DMS79 treated with DMSO at 0.1 percent for 48 hours (cell line): ENCODE measurements at regions not wholly inside any gene's neighbourhood (a gene's known extent, or its start where the extent isn't known, plus 50 kb on each side); places are given as distances from the start of the nearest gene placed in this dataset.

ENCODE experiments used
- DNase-seq: peaks from one replicate; lab custom pipeline; 2025; lab: John Stamatoyannopoulos, UW

DNA sequence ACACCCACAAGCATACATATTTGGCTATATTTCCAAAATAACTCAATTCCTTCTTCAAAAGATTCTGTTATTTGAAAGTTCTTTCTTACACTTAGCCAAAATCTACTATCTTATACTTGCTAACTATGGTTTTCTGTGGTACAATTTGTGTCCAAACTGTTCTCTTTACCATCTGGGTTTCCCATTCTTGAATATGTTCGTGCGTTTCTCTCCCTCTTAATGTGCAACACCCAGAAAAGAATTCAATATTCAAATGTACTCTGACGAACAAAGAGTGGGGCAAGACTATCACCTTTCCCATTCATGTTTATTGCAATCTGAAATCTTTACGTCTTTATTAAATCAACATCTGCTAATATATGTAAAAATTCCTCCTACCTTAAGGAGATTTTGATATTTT, 912.7 kb downstream of the FAT4 start:
- no peak for DNase-seq

DNA sequence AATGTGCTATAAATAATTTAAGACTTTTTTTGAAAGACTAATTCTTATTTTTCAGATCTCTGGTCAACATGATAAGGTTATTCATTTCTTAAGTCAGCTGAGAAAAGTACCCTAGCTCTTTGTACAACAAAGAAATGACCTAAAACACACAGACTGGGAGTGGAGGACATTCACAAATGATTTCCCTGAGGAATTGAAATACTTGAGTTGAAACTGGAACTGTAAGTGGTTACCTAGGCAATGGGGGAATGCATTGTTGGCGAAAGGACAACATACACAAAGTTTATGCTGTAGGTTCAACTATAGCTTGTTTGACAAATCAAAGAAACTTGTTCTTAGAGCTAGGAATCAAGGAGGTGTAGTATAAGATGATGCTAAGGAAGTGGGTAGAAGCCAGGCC, 915.5 kb downstream of the FAT4 start:
- no peak for DNase-seq

DNA sequence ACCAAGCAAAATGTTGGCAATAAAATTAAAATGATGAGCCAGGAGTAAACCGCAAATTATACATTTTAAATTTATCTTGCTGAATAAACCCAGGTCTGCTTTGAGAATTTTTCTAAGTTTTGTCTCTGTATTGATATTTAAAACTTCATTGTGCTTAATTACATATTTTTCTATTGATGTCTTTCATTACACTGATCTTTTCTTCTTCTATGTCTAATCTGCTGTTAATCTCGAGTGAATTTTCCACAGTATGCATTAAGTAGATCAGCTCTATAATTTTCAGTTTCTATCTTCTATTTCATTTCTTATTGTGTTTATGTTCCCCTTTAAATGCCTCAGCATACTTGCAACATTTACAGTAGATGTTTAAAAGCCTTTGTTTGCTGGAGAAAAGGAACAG, 918.7 kb downstream of the FAT4 start:
- no peak for DNase-seq

DNA sequence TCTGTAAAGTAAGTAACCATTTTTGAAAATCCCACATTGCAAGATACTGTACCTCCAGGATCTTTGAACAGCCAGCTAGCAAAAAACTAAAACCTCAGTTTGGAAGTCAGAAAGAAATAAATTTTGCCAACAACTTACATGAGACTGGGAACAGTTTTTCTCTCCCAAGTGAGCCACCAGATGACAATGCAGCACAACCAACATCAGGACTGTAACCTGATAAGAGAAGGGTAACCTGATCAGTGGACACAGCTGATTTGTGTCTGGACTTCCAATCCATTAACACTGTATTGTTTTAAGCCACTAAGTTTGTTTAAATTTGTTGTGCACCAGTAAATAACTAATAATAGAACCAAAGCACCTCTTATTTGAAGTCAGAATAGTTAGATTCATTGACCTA, 923.3 kb downstream of the FAT4 start:
- no peak for DNase-seq

DNA sequence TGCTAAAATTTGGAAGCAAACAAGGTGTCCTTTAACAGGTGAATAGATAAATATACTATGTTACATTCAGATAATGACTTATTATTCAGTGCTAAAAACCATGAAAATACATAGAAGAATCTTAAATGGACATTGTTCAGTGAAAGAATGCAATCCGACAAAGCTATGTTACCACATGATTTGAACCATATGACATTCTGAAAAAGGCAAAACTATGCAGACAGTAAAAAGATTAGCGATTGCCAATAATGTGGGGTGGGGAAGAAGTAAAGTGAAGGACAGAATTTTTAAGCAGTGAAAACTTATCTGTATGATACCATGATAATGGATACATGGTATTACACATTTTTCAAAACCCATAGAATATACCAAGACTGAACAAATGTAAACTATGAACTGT, 926.9 kb downstream of the FAT4 start:
- no peak for DNase-seq

DNA sequence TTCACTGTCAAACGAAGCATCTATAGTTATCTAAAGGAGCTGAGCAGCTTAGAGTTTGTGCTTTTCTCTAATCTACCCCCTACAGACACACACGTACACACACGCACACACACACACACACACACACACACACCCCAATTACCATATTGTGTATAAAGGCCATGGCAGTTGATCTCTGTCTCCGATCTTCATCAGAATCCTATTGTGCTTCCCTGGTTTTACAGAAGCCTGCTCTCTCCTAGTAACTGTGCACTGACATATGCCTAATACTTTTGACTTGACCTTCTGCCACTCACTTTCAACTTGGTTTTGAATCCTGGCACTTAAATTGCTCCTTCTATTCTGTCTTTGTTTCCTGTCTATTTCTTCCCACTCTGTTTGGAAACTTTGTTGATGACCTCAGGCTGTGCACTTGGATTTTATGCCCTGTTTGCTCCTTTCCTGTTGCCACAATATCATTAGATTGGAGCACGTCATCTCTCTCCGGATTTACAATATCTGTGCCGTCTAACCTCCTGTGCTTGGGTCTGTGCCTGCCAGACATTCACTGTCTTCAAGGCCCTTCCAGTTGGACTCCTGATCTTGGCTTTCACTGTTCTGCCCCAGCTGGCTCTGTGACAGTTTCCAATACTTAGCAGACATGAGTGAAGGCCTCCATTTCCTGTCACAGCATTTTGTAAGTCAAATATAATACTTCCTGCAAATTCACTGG, 928.1 kb downstream of the FAT4 start:
- no peak for DNase-seq

DNA sequence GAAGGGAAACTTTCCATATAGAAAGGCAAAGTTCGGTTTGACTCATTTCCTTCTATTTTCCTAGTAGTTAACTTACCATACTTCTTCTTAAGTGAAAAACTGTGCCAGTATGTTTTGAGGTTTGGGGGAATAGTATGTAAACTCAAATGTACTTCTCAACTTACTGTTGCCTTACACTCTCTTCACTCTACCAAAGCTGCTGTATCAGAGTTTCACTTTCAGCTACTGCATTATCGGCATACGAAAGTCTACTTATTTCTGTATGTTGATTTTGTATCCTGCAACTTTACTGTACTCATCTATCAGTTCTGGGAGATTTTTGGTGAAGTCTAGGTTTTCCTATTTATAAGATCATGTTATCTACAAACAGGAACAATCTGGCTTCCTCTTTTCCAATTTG, 932.7 kb downstream of the FAT4 start:
- DNase-seq, result no peak

DNA sequence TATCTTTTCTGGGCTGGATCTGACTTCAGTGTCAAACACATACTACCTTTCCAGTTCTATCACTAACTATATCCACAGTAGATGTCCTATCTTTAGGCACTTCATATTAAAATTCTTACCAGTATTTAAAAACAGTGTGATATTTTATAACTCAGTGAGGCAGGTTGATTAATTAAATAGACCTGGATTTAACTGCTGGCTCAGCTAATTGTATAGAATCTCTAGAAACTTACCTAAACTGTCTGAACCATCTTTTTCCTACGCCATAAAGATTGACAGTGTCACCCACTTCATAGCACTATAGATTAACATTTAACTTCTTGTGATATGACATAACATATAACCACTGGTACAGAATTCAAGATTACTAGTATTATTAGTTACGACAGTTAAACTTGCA, 935.3 kb downstream of the FAT4 start:
- no peak for DNase-seq

DNA sequence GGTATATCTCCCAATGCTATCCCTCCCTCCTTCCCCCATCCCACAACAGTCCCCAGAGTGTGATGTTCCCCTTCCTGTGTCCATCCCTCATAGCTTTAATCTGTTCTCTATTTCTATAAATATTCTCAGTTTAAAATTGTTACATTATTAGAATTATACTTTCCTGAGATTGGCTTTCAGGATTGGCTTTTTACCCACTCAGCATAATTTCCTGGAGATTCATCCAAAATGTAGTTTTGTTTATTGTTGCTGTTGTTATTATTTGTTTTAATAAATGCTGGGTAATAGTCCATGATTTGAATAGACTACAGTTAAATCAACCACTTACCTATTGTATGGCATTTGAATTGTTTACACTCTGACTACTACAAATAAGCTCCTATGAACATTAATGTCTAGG, 936.4 kb downstream of the FAT4 start:
- DNase-seq, result no peak

DNA sequence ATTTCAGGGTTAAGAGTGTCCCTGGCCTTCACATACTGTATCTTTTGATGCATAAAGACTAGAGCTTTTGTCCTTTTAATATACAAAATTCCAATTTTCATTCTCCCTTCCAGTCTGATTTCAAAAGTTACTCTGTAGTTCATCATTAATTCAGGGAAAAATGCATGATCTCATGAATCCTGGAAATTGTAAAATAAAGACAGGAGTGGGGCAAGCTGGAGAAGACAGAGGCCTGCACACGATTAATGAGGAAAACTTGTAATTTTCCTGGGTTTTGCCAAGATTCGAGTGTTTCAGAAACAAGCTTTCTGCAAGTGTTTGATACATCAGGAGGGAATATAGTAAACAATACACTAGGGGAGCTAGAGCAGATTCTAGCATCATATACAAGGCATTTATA, 947.9 kb downstream of the FAT4 start:
- no peak for DNase-seq

DNA sequence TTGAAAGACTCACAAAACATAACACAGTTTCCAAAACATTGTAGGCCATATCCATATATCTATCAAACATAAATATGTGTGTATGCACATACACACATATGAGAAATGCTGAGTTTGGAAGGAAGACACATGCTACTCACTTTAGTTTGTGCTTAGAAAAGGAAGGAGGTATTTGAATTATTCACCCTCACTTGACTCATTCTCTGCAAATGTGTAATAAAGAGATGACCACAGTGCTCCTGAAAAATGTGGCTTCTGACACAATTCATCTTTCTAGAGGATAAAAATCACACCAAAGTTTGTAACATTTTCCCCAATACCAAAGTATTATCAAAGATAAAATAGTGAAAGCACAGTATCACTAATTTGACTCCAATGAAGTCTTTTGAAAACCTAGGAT, 950.1 kb downstream of the FAT4 start:
- DNase-seq, result no peak

DNA sequence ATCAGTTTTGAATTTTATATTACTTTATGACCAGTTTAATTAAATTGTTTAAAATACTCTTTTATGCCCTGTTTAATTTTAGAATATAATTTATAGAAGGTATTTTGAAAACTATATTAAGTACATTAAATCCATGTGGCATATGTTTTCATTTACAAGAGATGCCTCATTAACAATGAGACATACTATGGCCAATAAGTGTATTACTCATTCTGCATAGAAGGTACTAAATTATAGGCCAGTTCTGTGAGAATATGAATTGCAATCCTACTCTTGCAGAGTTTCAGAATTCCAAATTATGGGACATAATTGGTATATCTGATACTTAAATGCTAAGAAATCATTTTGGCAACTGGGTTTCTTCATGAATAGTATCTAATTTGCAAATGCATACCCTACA, 951.1 kb downstream of the FAT4 start:
- no peak for DNase-seq

DNA sequence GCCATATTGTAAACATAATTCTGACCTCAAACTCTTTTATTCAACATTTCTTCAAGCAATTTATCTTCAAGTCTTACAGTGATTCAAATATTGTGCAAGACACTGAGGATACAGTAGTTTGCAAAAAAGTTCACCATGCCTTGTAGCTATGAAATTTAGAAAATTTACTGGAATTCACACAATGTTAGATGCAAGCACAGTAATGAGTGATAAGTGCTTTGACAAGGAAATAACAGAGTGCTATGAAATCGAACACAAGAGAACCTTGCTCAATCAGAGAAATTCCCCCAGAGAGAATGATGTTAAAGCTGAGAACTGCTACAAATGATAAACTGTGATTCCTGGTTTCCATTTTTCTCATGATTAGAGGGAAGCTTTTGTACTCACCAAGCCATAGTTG, 952.9 kb downstream of the FAT4 start:
- DNase-seq, result no peak

DNA sequence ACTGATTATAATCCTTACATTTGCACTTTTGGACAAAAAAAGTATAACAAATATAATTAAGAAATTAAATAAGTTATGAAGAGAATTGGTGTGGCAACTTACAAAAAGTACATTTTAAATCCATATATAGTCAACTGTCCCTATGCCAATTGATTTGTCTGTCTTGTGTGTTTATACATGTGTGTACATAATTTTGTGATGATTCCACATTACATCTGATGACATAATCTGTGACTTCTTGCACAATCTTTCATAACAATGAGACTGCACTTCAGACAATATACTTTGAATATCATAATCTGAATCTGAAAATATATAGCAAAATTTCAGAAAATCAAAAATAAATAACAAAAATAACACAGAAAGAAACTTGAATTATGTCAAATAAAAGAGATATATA, 953.4 kb downstream of the FAT4 start:
- no peak for DNase-seq

DNA sequence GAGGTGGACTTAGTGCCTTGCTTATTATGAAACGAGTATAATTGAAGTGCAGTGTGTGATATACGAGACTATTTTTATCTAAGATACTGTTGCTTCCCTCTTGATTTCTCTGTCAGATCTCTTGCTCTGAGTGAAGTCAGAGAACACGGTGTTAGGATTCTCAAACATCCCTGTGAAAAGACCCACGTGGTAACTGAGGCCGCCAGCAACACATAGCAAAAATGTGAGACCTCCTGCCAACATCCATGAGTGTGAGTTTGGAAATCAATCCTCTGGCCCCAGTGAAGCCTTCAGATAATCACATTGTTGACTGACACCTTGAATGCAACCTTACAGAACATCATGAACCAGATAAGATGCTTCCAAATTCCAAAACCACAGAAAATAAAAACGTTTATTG, 954.4 kb downstream of the FAT4 start:
- DNase-seq, result no peak

DNA sequence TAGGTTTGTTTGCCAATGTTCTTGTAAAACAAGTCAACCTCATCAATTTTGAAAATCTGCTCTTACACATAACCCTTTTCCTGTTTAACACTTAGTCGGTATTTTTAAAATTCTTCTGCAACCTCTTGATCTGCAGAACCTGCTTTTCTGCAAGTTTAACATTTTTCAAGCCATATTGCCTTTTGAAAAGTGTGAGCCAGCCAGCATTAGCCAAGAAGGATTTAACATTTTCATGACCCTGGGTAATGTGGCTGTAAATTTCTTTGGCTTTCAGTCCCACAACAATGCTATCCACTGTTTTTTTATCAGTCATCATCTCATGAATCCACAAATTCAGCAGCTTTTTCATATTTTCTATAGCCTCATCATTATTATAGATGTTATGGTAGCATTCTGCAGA, 956.5 kb downstream of the FAT4 start:
- DNase-seq, result no peak

DNA sequence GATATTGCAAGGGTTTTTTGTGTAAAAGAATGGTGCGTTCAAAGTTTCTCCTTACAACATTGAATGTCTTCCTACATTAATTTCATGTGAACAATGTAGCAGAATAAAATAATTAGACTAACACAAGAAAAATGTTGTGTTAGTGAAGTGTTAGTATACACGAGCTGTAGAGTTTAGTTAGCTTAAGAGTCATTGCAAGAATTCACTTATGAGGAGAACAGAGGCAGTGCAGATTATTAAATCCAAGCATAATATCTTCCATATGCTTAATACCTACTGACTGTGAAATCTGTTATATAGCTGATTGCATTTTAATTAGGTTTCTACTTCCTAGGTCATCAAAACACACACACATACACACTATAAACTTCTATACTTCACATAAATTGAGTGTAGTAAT, 959.0 kb downstream of the FAT4 start:
- no peak for DNase-seq

DNA sequence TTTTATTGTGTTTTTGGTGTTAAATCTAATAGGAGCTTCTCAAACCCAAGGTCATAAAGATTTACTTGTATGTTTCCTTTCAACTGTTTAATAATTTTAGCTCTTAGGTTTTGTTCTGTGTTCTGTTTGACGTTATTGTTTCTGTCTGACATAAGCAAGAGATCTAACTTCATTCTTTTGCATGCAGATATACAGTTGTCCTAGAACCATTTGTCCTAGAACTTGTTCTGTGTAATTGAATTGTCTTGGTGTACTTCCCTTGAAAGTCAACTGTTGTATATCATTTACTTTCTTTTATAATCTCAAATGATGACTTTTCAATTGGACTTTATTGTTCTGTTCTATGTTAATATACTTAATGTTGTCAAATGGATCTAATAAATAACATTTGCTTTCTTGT, 977.1 kb downstream of the FAT4 start:
- no peak for DNase-seq

DNA sequence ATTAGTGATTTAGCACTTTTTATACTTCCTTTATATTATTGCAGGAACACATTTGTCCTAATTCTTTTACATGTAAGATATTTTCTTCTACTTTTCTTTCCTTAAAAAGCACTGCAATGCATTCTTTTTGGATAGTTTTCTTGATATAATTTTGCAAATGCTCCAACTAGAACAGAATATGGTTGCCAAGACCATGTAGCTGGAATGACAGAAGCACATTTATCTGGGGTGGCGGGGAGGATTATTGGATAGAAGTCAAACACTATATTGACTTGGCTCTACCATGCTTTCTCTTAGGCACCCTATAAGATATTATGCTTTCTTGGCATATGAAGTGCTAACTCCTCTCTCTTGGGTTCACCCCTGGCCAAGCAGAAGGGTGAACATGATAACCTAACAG, 983.5 kb downstream of the FAT4 start:
- DNase-seq, result no peak

DNA sequence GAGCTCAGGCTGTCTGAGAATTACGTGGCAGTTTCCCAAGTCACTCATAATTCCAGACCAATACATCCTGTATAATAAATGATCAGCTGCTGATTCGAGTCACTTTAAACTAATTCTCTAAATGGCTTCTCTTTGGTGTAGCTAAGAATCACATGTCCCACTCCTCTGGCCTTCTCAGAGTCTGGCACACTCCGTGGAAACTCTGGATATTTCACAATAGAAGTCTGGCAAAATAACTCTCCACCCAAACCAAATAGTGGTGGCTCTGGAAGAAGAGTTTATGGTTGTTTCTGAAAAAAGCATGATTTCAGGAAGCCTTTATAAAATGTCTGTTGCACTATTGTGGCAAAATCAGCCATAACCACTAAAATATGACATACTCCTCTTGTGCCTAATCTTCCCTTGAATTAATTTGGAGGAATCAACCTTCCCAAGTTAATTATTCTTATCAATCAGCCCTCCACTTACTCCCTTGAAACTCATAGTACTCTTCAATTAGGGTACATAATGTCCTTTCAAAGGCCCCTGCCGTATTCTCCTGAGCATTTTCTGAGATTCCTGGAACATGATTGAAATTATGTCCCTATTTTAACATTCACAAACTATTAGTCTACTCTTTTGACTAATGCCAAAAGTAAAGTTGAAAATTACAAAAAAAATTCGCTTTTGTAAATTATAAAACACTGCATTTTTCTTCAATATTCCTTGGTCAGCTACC, 991.6 kb downstream of the FAT4 start:
- no peak for DNase-seq

DNA sequence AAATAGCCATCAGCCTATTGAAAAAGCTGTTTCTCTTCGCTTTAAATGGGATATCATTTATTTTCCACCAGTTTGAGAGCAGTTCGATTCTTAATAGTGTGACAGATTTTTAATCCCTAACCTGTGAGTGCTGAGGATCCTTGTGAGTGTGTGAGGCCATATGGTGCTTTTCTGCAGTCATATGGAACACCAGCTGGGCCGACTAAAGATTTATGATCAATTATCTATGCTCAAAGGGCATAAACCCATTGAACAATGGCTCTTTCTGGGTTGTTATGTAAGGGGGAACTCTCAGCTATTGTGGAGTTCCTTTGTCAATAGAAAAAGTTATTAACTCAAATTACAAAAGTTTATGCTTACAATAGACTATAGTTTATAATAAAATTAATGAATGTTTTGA, 1003.6 kb downstream of the FAT4 start:
- DNase-seq, result no peak

DNA sequence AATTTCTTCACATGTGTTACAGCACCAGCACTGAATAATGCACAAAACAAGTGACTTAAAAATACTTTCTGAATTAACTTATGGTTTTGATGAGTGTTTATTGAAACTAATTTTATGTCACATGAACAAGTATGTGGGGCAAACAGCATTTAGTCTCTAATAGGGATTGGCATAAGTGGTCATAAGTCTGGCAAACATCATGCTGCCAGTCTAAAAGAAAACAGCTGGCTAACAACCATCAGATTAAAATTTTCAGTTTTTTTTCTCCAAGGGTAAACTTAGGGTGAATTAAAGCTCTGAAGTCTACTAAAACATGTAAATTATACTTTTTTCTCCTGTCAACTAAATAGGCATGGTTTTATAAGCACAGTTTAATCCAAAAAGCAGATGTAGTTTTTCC, 1014.2 kb downstream of the FAT4 start:
- DNase-seq, result no peak

DNA sequence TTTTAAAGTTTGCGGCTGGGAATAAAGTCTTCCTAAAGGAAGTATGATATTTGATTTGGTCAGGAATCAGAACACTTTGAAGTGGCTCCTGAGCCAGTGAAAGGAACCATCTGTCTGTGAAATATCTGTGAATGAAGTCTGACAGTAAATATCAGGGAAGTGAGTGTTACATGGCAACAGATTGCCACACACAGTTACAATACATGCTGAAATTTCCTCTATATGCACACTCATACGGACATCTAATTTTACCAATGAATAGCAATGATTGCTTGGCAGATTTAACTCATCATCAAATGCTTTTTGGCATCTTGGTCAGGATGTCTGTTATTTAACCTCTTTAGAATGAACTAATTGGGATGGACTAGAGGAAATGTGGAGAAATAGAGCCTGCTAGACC, 1023.8 kb downstream of the FAT4 start:
- no peak for DNase-seq

DNA sequence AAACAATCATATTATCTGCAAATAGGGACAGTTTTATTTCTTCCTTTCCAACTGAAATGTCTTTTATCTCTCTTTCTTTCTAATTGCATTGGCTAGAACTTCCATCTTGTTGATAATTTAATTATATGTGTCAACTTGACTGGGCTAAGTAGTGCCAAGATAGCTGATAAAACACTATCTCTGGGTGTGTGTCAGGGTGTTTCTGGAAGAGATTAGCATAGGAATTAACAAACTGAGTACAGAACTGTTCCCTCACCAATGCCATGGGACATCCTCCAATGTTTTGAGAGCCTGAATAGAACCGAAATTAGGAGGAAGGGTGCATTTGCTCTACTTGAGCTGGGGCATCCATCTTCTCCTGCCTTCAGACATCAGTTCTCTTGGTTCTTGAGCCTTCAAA, 1027.2 kb downstream of the FAT4 start:
- no peak for DNase-seq
